ENCODE measurements at regions not wholly inside any gene's neighbourhood (a gene's known extent, or its start where the extent isn't known, plus 50 kb on each side); places are given as distances from the start of the nearest gene placed in this dataset.

DNA sequence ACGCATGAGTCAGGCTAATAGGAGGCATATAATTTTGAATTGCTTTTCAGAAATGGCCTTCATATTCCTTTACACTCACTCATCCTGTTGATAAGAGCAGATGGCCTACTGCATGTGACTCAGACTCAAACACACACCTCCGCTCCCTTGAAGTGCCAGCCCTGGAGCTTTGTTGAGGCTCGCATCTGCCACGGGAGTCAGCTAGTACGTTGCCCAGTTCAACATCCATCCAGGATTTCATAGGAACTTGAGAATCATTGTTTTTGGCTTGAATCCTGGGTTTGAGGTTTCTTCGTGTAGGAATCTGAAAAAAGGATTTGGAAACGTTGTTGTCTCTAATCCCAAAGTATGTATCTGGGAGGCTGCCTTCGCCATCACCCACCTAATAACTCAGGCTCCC, 87.4 kb upstream of the JAG1 start:
- H3K4me2 ChIP-seq = no peak overlapping the region
- Mint-ChIP-seq H3K27ac (no peak overlapping the region), H3K27me3 (ENCODE audit: insufficient read depth, low read depth, poor library complexity) (peaks cover 3% of the 10 kb centered on the region), H3K4me1 (peaks cover 14% of the 10 kb centered on the region), H3K36me3 (ENCODE audit: low read depth) (no peaks in the 10 kb centered on the region; the same call in 2 of the 3 replicates), H3K4me3 (no peak overlapping the region), H3K9me3 (no peaks in the 10 kb centered on the region)
- H3K9me2 ChIP-seq (ENCODE audit: insufficient read depth) = peaks cover 5% of the 10 kb centered on the region; the same call in 1 of the 2 replicates
- H3K27me3 ChIP-seq (ENCODE audit: insufficient read depth) = no peaks in the 10 kb centered on the region
- no peaks in the 10 kb centered on the region for H3K79me2 ChIP-seq (replicated peaks; ENCODE audit: insufficient read depth)
- H3F3A ChIP-seq (replicated peaks; ENCODE audit: low read depth) = no peaks in the 10 kb centered on the region
- H3K4me1 ChIP-seq (ENCODE audit: insufficient read depth) = no peaks in the 10 kb centered on the region
- 0 out of 2 replicates have a peak overlapping the region, but pooled peaks have one; percentile 28 for H2AFZ ChIP-seq
- no peak overlapping the region for H3K27ac ChIP-seq (ENCODE audit: low read depth)
- ATAC-seq (no peak), DNase-seq (ENCODE audit: low spot score) (no peak)
- TF ChIP-seq ZNF462 (CRISPR knock-in tag; IDR thresholded peaks at IDR 0.05) = no peak
- TF ChIP-seq EZH2phosphoT487 (IDR thresholded peaks at IDR 0.05; ENCODE audit: unreplicated experiment) = no peak
- TF ChIP-seq ZNF114 (CRISPR knock-in tag; IDR thresholded peaks at IDR 0.05) = no peak
- TF ChIP-seq NANOG (IDR thresholded peaks at IDR 0.05; ENCODE audit: borderline replicate concordance) = no peak
- no peak for TF ChIP-seq ETS1 (IDR thresholded peaks at IDR 0.05)
- no peak for TF ChIP-seq ZNF331 (CRISPR knock-in tag; IDR thresholded peaks at IDR 0.05; ENCODE audit: low read depth)
- no peak for TF ChIP-seq EZH2 (IDR thresholded peaks at IDR 0.05; ENCODE audit: low read depth, unreplicated experiment)
- no peak for TF ChIP-seq JUNB (IDR thresholded peaks at IDR 0.05; ENCODE audit: unreplicated experiment)
- H3K36me3 ChIP-seq (ENCODE audit: insufficient read depth) = no peaks in the 10 kb centered on the region
- no peak overlapping the region for H3K4me3 ChIP-seq
- no peaks in the 10 kb centered on the region for H4K20me1 ChIP-seq (replicated peaks; ENCODE audit: insufficient read depth)

All from GM23338 (cell line).